ENCODE measurements at regions not wholly inside any gene's neighbourhood (a gene's known extent, or its start where the extent isn't known, plus 50 kb on each side); places are given as distances from the start of the nearest gene placed in this dataset.
"Not testable (repeated sequence)": the region's sequence is repeated elsewhere in the genome, so short reads cannot be mapped to it uniquely, and the experiment has no call there.

GRCh38 chr16:31986895-31987294, 113.3 kb downstream of the ZNF267 start:
- not testable (repeated sequence) for TF ChIP-seq CTCF, POLR2A (IDR thresholded peaks at IDR 0.05)

Data from esophagus squamous epithelium (tissue), 4 donors.